IMR-90 (cell line): ENCODE measurements at regions not wholly inside any gene's neighbourhood (a gene's known extent, or its start where the extent isn't known, plus 50 kb on each side); places are given as distances from the start of the nearest gene placed in this dataset.

Experiments used
- ATAC-seq: fragments of 200-7000 bp; cut with Tn5 transposase; 2 replicates; pipeline ENCODE4 v1.9.1; 2020; ENCODE audit warnings: low read depth, mild to moderate bottlenecking, moderate library complexity
- BruUV-seq: library from RNA; stranded (reverse); fragments of 400-500 nt; replicated peaks from 2 replicates; lab custom pipeline; 2021; lab: Mats Ljungman, UMichigan
- CTCF ChIA-PET: fragments of 300-600 bp; formaldehyde crosslinking; extraction: SDS; loops from one replicate; lab custom pipeline; 2021; ENCODE audit warnings: antibody characterized with exemption; lab: Yijun Ruan, JAX
- POLR2A ChIA-PET: fragments of 300-600 bp; sonication (Branson Sonifier 250); formaldehyde crosslinking; loops from one replicate; lab custom pipeline; 2022; ENCODE audit warnings: antibody characterized with exemption; ENCODE audit not compliant: unreplicated experiment; lab: Charles Lee
- DNase-seq: peaks from one replicate; pipeline ENCODE4 v3.0.0; 2013
- H2AFZ ChIP-seq: replicated peaks from 2 replicates; pipeline ENCODE3; 2013; ENCODE audit warnings: low read length, mild to moderate bottlenecking; ENCODE audit not compliant: poor library complexity
- H2AK5ac ChIP-seq: 2 replicates; pipeline ENCODE4 v1.6.1; 2013; ENCODE audit warnings: low read depth, low read length, inconsistent platforms
- H2AK9ac ChIP-seq: replicated peaks from 2 replicates; pipeline ENCODE3; 2013; ENCODE audit warnings: mild to moderate bottlenecking, low read depth, low read length, moderate library complexity; ENCODE audit not compliant: poor library complexity
- H2BK120ac ChIP-seq: 2 replicates; pipeline ENCODE4 v1.6.1; 2013; ENCODE audit warnings: low read depth, low read length, inconsistent platforms
- H2BK15ac ChIP-seq: 3 replicates; pipeline ENCODE4 v1.6.1; 2013; ENCODE audit warnings: low read depth, low read length, inconsistent platforms
- H2BK20ac ChIP-seq: 2 replicates; pipeline ENCODE4 v1.6.1; 2013; ENCODE audit warnings: low read depth, mild to moderate bottlenecking, inconsistent platforms, low read length, moderate library complexity
- H2BK5ac ChIP-seq: 2 replicates; pipeline ENCODE4 v1.6.1; 2013; ENCODE audit warnings: mild to moderate bottlenecking, low read depth, low read length, inconsistent platforms; ENCODE audit not compliant: poor library complexity, severe bottlenecking
- H3K14ac ChIP-seq: replicated peaks from 2 replicates; pipeline ENCODE4 v1.6.1; 2013; ENCODE audit warnings: low read depth, low read length, inconsistent platforms
- H3K18ac ChIP-seq: 2 replicates; pipeline ENCODE4 v1.6.1; 2013; ENCODE audit warnings: low read depth, low read length, control low read depth
- H3K23ac ChIP-seq: 2 replicates; pipeline ENCODE4 v1.6.1; 2013; ENCODE audit warnings: low read depth, low read length, inconsistent platforms
- H3K27ac ChIP-seq: 2 replicates; pipeline ENCODE4 v1.5.1; 2013; ENCODE audit warnings: mild to moderate bottlenecking, control low read depth, low read length; ENCODE audit not compliant: insufficient read depth
- H3K27me3 ChIP-seq: 2 replicates; pipeline ENCODE4 v1.6.1; 2013; ENCODE audit warnings: low read length; ENCODE audit not compliant: control insufficient read depth, insufficient read depth
- H3K36me3 ChIP-seq: 2 replicates; pipeline ENCODE4 v1.6.1; 2013; ENCODE audit warnings: low read length, mixed read lengths; ENCODE audit not compliant: control insufficient read depth, insufficient read depth
- H3K4ac ChIP-seq: 2 replicates; pipeline ENCODE4 v1.6.1; 2013; ENCODE audit warnings: low read depth, low read length, inconsistent platforms
- H3K4me1 ChIP-seq: 2 replicates; pipeline ENCODE4 v1.6.1; 2013; ENCODE audit warnings: low read length, mixed read lengths; ENCODE audit not compliant: control insufficient read depth, insufficient read depth
- H3K4me2 ChIP-seq: 2 replicates; pipeline ENCODE4 v1.6.1; 2013; ENCODE audit warnings: low read depth, mild to moderate bottlenecking, control low read depth, low read length, moderate library complexity
- H3K4me3 ChIP-seq: 2 replicates; pipeline ENCODE4 v1.5.1; 2013; ENCODE audit warnings: low read depth, mild to moderate bottlenecking, control low read depth, low read length, moderate library complexity; ENCODE audit not compliant: insufficient read depth
- H3K56ac ChIP-seq: 2 replicates; pipeline ENCODE4 v1.6.1; 2013; ENCODE audit warnings: low read length, inconsistent platforms; ENCODE audit not compliant: insufficient read depth; ENCODE audit errors: extremely low read depth
- H3K79me1 ChIP-seq, 2 experiments: 2 replicates each; pipeline ENCODE4 v1.6.1; 2013; ENCODE audit warnings: low read length in 2 of 2, inconsistent platforms in 1 of 2, low read depth in 1 of 2
- H3K9ac ChIP-seq: 2 replicates; pipeline ENCODE4 v1.6.1; 2013; ENCODE audit warnings: low read depth, low read length, control low read depth
- H3K9me1 ChIP-seq: 2 replicates; pipeline ENCODE4 v1.6.1; 2013; ENCODE audit warnings: low read length, inconsistent platforms; ENCODE audit not compliant: insufficient read depth
- H3K9me3 ChIP-seq: 2 replicates; pipeline ENCODE4 v1.6.1; 2013; ENCODE audit warnings: low read length; ENCODE audit not compliant: control insufficient read depth, insufficient read depth
- H4K20me1 ChIP-seq: 2 replicates; pipeline ENCODE4 v1.6.1; 2013; ENCODE audit warnings: low read length, inconsistent platforms; ENCODE audit not compliant: insufficient read depth
- H4K5ac ChIP-seq: 2 replicates; pipeline ENCODE4 v1.6.1; 2013; ENCODE audit warnings: mild to moderate bottlenecking, low read depth, low read length, control low read depth
- H4K8ac ChIP-seq, 2 experiments: 2 replicates each; pipeline ENCODE4 v1.6.1; 2013; ENCODE audit warnings: low read depth in 2 of 2, low read length in 2 of 2, control low read depth in 1 of 2, inconsistent platforms in 1 of 2
- H4K91ac ChIP-seq: 2 replicates; pipeline ENCODE4 v1.6.1; 2013; ENCODE audit warnings: low read depth, low read length, inconsistent platforms; ENCODE audit not compliant: insufficient read depth
- BHLHE40 ChIP-seq: fragments of 150-350 bp; IDR thresholded peaks from 2 replicates; pipeline ENCODE4 v1.6.1; 2016; ENCODE audit warnings: mild to moderate bottlenecking, low read depth, low read length
- CEBPB ChIP-seq: IDR thresholded peaks from 2 replicates; pipeline ENCODE4 v1.6.1; 2012; ENCODE audit warnings: low read depth, low read length, improper control_type of control experiment
- CHD1 ChIP-seq: IDR thresholded peaks from 2 replicates; pipeline ENCODE4 v1.6.1; 2012; ENCODE audit warnings: low read depth, low read length, improper control_type of control experiment
- FOS ChIP-seq: fragments of 150-350 bp; IDR thresholded peaks from 2 replicates; pipeline ENCODE4 v1.6.1; 2016; ENCODE audit warnings: low read depth, low read length
- MAFK ChIP-seq: IDR thresholded peaks from 2 replicates; pipeline ENCODE4 v1.6.1; 2012; ENCODE audit warnings: low read depth, low read length, improper control_type of control experiment
- MAZ ChIP-seq: IDR thresholded peaks from 2 replicates; pipeline ENCODE4 v1.6.1; 2012; ENCODE audit warnings: low read depth, mild to moderate bottlenecking, low read length, improper control_type of control experiment, moderate library complexity, borderline replicate concordance
- MXI1 ChIP-seq: IDR thresholded peaks from 2 replicates; pipeline ENCODE4 v1.6.1; 2012; ENCODE audit warnings: low read depth, mild to moderate bottlenecking, low read length, moderate library complexity, borderline replicate concordance
- POLR2A ChIP-seq: IDR thresholded peaks from 2 replicates; pipeline ENCODE4 v1.6.1; 2012; ENCODE audit warnings: mild to moderate bottlenecking, low read depth, low read length
- RAD21 ChIP-seq: IDR thresholded peaks from 2 replicates; pipeline ENCODE4 v1.6.1; 2012; ENCODE audit warnings: low read length, improper control_type of control experiment
- RCOR1 ChIP-seq: IDR thresholded peaks from 2 replicates; pipeline ENCODE4 v1.6.1; 2012; ENCODE audit warnings: mild to moderate bottlenecking, low read length, improper control_type of control experiment; ENCODE audit not compliant: insufficient replicate concordance
- RFX5 ChIP-seq: IDR thresholded peaks from 2 replicates; pipeline ENCODE4 v1.8.0; 2012; ENCODE audit warnings: low read depth, mild to moderate bottlenecking, low read length, moderate library complexity
- SMC3 ChIP-seq: fragments of 150-350 bp; IDR thresholded peaks from 2 replicates; pipeline ENCODE4 v1.6.1; 2016; ENCODE audit warnings: low read depth, mild to moderate bottlenecking, antibody characterized with exemption, low read length, moderate library complexity
- WGBS, 2 experiments: methylation state at CpG; one replicate each; pipeline versions ENCODE4 v1.1.5 to v1.1.7; 2013; ENCODE audit warnings: missing lambda C conversion rate in 2 of 2; ENCODE audit not compliant: insufficient read length in 1 of 2; ENCODE audit errors: extremely low coverage in 2 of 2; 5-methylcytosine and 5-hydroxymethylcytosine counted together
- dilution Hi-C: fragments of 300-500 bp; cut with HindIII; formaldehyde crosslinking; loops from one replicate; pipeline ENCODE4 v1.14.3; 2018; ENCODE audit warnings: low sequenced_read_pairs; ENCODE audit not compliant: unreplicated experiment
- in situ Hi-C: fragments of 300-500 bp; cut with MboI; formaldehyde crosslinking; loops from 3 replicates; pipeline ENCODE4 v1.14.3; 2019; ENCODE audit warnings: low sequenced_read_pairs, inconsistent platforms, mixed read lengths
- intact Hi-C: fragments of 100-400 bp; cut with micrococcal nuclease; formaldehyde crosslinking; loops from 2 replicates; pipeline ENCODE4 v1.10.0; 2022
- TF ChIP-seq, protein P1 (sequence below): conservative IDR thresholded peaks from 2 replicates; pipeline ENCODE4 v1.5.1; 2012; ENCODE audit warnings: mild to moderate bottlenecking, low read depth, low read length, improper control_type of control experiment
- TF ChIP-seq, protein P2 (sequence below): fragments of 150-350 bp; IDR thresholded peaks from 2 replicates; pipeline ENCODE4 v1.6.1; 2017; ENCODE audit warnings: mild to moderate bottlenecking, antibody characterized with exemption, low read length, low read depth
- TF ChIP-seq, protein P3 (sequence below): fragments of 150-350 bp; IDR thresholded peaks from 2 replicates; pipeline ENCODE4 v1.6.1; 2016; ENCODE audit warnings: low read depth, mild to moderate bottlenecking, low read length, moderate library complexity, borderline replicate concordance

DNA sequence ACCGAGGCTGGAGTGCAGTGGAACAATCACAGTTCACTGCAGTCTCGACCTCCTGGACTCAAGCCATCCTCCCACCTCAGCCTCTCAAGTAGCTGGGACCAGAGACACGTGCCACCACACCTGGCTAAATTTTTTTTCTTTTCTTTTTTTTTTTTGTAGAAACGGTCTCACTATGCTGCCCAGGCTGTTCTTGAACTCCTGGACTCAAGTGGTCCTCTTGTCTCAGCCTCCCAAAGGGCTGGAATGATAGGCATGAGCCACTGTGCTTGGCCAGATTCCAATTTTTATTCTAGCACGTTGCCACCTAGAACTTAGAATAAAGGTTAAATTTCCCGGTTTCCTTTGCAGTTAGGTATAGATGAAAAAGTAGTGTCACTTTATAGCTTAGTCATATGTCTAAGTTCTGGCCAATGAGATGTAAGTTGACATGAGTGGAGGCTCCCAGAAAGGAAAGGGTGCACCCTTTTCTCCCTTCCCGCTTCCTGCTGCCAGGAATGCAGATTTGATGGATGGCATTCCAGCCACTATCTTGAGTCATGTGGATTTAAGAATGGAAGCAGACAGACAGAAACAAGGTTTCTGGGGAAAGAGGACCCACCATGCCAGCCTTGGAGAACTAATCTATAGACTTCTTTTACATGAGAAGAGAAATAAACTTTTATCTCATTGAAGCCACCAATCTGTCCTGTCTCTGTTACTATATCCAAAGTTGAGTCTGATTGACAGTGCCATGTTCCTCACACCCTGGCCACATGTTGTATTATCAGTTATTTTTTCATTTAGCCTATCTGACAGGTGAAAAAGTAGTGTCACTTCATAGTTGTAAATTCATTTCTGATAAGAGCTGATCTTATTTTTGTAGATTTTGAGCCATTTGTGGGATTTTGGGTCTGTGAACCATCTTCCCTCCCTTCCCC is 60.6 kb upstream of the NCOA3 start:
- Histone ChIP-seq H2BK120ac (no peak overlapping the region), H2BK5ac (no peak overlapping the region), H2AK9ac (no peak overlapping the region), H3K56ac (no peak overlapping the region), H2AK5ac (no peak overlapping the region), H2BK20ac (no peak overlapping the region), H3K9me1 (peaks cover 3% of the 10 kb centered on the region; the same call in 1 of the 2 replicates), H3K27me3 (no peaks in the 10 kb centered on the region), H3K4me2 (no peak overlapping the region; the same call in 1 of the 2 replicates), H3K27ac (no peak overlapping the region), H3K18ac (no peak overlapping the region), H4K5ac (no peak overlapping the region), H3K4ac (no peak overlapping the region), H2BK15ac (no peak overlapping the region), H4K8ac (no peak overlapping the region), H3K36me3 (no peaks in the 10 kb centered on the region), H4K91ac (no peak overlapping the region), H3K9ac (no peak overlapping the region), H3K14ac (no peak overlapping the region), H3K79me1 (no peaks in the 10 kb centered on the region), H3K9me3 (no peaks in the 10 kb centered on the region), H4K20me1 (no peaks in the 10 kb centered on the region), H3K4me3 (no peak overlapping the region), H3K4me1 (peaks cover 2% of the 10 kb centered on the region; the same call in 1 of the 2 replicates), H3K23ac (no peak overlapping the region), H2AFZ (peak overlapping the region; percentile 67)
- intact Hi-C loops: no loop called here
- POLR2A ChIA-PET: no interaction called here
- dilution Hi-C loops: no loop called here
- 100% methylated on average over 1 of the region's 7 CpGs; no CpG with 5 or more reads in 1 of the 2 experiments for WGBS, 2 experiments
- no TSS peak for BruUV-seq
- CTCF ChIA-PET: no interaction called here
- ATAC-seq: peak; percentile 35; the same call in 1 of the 2 replicates
- in situ Hi-C loops: no loop called here
- peak; percentile 51 for DNase-seq
- TF ChIP-seq CHD1 (no peak), POLR2A (no peak), CEBPB (no peak), RCOR1 (no peak), BHLHE40 (no peak), SMC3 (no peak), MXI1 (no peak), MAZ (no peak), RAD21 (no peak), FOS (no peak), RFX5 (no peak), MAFK (no peak)
- TF ChIP-seq, protein P1, sequence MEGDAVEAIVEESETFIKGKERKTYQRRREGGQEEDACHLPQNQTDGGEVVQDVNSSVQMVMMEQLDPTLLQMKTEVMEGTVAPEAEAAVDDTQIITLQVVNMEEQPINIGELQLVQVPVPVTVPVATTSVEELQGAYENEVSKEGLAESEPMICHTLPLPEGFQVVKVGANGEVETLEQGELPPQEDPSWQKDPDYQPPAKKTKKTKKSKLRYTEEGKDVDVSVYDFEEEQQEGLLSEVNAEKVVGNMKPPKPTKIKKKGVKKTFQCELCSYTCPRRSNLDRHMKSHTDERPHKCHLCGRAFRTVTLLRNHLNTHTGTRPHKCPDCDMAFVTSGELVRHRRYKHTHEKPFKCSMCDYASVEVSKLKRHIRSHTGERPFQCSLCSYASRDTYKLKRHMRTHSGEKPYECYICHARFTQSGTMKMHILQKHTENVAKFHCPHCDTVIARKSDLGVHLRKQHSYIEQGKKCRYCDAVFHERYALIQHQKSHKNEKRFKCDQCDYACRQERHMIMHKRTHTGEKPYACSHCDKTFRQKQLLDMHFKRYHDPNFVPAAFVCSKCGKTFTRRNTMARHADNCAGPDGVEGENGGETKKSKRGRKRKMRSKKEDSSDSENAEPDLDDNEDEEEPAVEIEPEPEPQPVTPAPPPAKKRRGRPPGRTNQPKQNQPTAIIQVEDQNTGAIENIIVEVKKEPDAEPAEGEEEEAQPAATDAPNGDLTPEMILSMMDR: no peak
- TF ChIP-seq, protein P2, sequence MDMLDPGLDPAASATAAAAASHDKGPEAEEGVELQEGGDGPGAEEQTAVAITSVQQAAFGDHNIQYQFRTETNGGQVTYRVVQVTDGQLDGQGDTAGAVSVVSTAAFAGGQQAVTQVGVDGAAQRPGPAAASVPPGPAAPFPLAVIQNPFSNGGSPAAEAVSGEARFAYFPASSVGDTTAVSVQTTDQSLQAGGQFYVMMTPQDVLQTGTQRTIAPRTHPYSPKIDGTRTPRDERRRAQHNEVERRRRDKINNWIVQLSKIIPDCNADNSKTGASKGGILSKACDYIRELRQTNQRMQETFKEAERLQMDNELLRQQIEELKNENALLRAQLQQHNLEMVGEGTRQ: no peak
- TF ChIP-seq, protein P3, sequence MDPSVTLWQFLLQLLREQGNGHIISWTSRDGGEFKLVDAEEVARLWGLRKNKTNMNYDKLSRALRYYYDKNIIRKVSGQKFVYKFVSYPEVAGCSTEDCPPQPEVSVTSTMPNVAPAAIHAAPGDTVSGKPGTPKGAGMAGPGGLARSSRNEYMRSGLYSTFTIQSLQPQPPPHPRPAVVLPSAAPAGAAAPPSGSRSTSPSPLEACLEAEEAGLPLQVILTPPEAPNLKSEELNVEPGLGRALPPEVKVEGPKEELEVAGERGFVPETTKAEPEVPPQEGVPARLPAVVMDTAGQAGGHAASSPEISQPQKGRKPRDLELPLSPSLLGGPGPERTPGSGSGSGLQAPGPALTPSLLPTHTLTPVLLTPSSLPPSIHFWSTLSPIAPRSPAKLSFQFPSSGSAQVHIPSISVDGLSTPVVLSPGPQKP: no peak
